ENCODE measurements at regions not wholly inside any gene's neighbourhood (a gene's known extent, or its start where the extent isn't known, plus 50 kb on each side); places are given as distances from the start of the nearest gene placed in this dataset.

GRCh38 chr14:79961197-79961596 is 250.1 kb downstream of the DIO2 start:
- Histone ChIP-seq H3K4me3 (ENCODE audit: low read length) (no peak overlapping the region), H3K9me2 (replicated peaks; ENCODE audit: insufficient read depth, low read length) (no peaks in the 10 kb centered on the region), H3F3A (ENCODE audit: insufficient read depth, low read length) (no peaks in the 10 kb centered on the region), H3K9me3 (replicated peaks; ENCODE audit: insufficient read depth, low read length) (no peaks in the 10 kb centered on the region), H2AFZ (ENCODE audit: low read length) (no peak overlapping the region), H3K36me3 (replicated peaks; ENCODE audit: insufficient read depth, low read length) (no peaks in the 10 kb centered on the region), H3K4me2 (ENCODE audit: low read depth, low read length) (no peak overlapping the region), H3K79me2 (ENCODE audit: low read length) (no peaks in the 10 kb centered on the region), H3K27ac (ENCODE audit: low read length) (no peak overlapping the region), H4K20me1 (ENCODE audit: insufficient read depth, low read length) (no peaks in the 10 kb centered on the region), H3K9ac (ENCODE audit: low read length) (no peak overlapping the region), H3K4me1 (ENCODE audit: low read length) (no peaks in the 10 kb centered on the region), H3K27me3 (replicated peaks; ENCODE audit: insufficient read depth, low read length) (no peaks in the 10 kb centered on the region)
- no peak for DNase-seq
- TF ChIP-seq EZH2 (optimal IDR thresholded peaks at IDR 0.05; ENCODE audit: low read depth, low read length) (no peak), CTCF (IDR thresholded peaks at IDR 0.05; ENCODE audit: low read length) (no peak), EZH2phosphoT487 (IDR thresholded peaks at IDR 0.05; ENCODE audit: low read length) (no peak)

DNA sequence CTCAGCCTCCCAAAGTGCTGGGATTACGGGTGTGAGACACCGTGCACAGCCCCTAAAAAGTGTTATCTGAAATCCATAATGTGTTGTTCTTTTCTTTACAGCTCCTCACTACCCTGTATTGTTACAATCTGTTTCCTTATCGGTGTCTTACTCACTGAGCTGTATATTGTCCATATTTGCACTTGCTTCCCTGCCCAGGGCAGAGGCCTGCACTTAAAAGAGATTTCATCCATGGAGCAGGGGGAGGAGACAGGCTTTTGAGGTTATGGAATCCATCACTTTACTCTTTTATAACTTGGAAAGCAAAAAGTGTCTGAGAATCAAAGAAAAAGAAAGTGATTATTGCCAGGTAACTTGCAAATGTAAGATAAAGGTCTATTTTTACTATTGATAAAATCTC is 251.0 kb downstream of the DIO2 start:
- no peak for TF ChIP-seq CTCF (IDR thresholded peaks at IDR 0.05; ENCODE audit: low read length)
- no peak for TF ChIP-seq EZH2 (optimal IDR thresholded peaks at IDR 0.05; ENCODE audit: low read depth, low read length)
- TF ChIP-seq EZH2phosphoT487 (IDR thresholded peaks at IDR 0.05; ENCODE audit: low read length): no peak
- Histone ChIP-seq H3F3A (ENCODE audit: insufficient read depth, low read length) (no peaks in the 10 kb centered on the region), H3K9ac (ENCODE audit: low read length) (no peak overlapping the region), H3K9me2 (replicated peaks; ENCODE audit: insufficient read depth, low read length) (no peaks in the 10 kb centered on the region), H3K4me3 (ENCODE audit: low read length) (no peak overlapping the region), H4K20me1 (ENCODE audit: insufficient read depth, low read length) (no peaks in the 10 kb centered on the region), H3K4me2 (ENCODE audit: low read depth, low read length) (no peak overlapping the region), H3K4me1 (ENCODE audit: low read length) (no peaks in the 10 kb centered on the region), H3K27ac (ENCODE audit: low read length) (no peak overlapping the region), H2AFZ (ENCODE audit: low read length) (no peak overlapping the region), H3K27me3 (replicated peaks; ENCODE audit: insufficient read depth, low read length) (no peaks in the 10 kb centered on the region), H3K36me3 (replicated peaks; ENCODE audit: insufficient read depth, low read length) (no peaks in the 10 kb centered on the region), H3K79me2 (ENCODE audit: low read length) (no peaks in the 10 kb centered on the region), H3K9me3 (replicated peaks; ENCODE audit: insufficient read depth, low read length) (no peaks in the 10 kb centered on the region)
- no peak for DNase-seq

DNA sequence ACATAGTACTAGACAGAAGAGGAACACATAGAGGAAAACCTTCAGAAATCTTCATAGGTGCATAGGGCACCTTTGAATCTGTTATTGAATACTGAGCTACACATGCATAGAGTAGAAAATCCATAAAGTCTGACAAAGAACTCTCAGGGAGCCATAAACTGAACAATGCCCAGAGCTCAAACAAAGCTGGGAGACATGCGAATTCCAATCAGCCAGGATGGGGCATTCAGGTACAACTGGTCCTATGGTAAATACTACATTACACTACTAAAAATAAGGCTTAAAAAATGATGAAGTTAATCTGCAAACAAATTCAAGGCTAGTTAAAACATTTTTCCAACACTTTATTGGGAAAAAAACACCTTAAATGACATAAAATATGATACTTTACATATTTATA is 259.7 kb downstream of the DIO2 start:
- Histone ChIP-seq H3K4me1 (ENCODE audit: low read length) (no peaks in the 10 kb centered on the region), H3F3A (ENCODE audit: insufficient read depth, low read length) (no peaks in the 10 kb centered on the region), H3K9me3 (replicated peaks; ENCODE audit: insufficient read depth, low read length) (no peaks in the 10 kb centered on the region), H3K9me2 (replicated peaks; ENCODE audit: insufficient read depth, low read length) (no peaks in the 10 kb centered on the region), H3K27me3 (replicated peaks; ENCODE audit: insufficient read depth, low read length) (no peaks in the 10 kb centered on the region), H3K79me2 (ENCODE audit: low read length) (no peaks in the 10 kb centered on the region), H3K27ac (ENCODE audit: low read length) (no peak overlapping the region), H2AFZ (ENCODE audit: low read length) (no peak overlapping the region), H3K36me3 (replicated peaks; ENCODE audit: insufficient read depth, low read length) (no peaks in the 10 kb centered on the region), H3K4me2 (ENCODE audit: low read depth, low read length) (no peak overlapping the region), H4K20me1 (ENCODE audit: insufficient read depth, low read length) (no peaks in the 10 kb centered on the region), H3K4me3 (ENCODE audit: low read length) (no peak overlapping the region), H3K9ac (ENCODE audit: low read length) (no peak overlapping the region)
- TF ChIP-seq CTCF (IDR thresholded peaks at IDR 0.05; ENCODE audit: low read length) (no peak), EZH2 (optimal IDR thresholded peaks at IDR 0.05; ENCODE audit: low read depth, low read length) (no peak), EZH2phosphoT487 (IDR thresholded peaks at IDR 0.05; ENCODE audit: low read length) (no peak)
- no peak for DNase-seq
